Astrocyte (in vitro differentiated cells and primary cell): ENCODE measurements at regions not wholly inside any gene's neighbourhood (a gene's known extent, or its start where the extent isn't known, plus 50 kb on each side); places are given as distances from the start of the nearest gene placed in this dataset.
"Not testable (repeated sequence)": the region's sequence is repeated elsewhere in the genome, so short reads cannot be mapped to it uniquely, and the experiment has no call there.

ENCODE experiments used
- DNase-seq: peaks from one replicate; pipeline ENCODE4 v3.0.0-alpha.2; 2010; ENCODE audit warnings: low read depth
- FAIRE-seq: peaks from 2 replicates; lab custom pipeline; 2011; peaks lifted over from hg19 to GRCh38; lab: Jason Lieb, UNC
- H2AFZ ChIP-seq: 2 replicates; pipeline ENCODE4 v1.6.0; 2012; ENCODE audit warnings: low read depth, low read length, inconsistent platforms
- H3K27ac ChIP-seq: 2 replicates; pipeline ENCODE4 v1.5.1; 2011; ENCODE audit warnings: low read depth, low read length, inconsistent platforms
- H3K27me3 ChIP-seq: 2 replicates; pipeline ENCODE4 v1.6.0; 2011; ENCODE audit warnings: low read length, inconsistent platforms; ENCODE audit not compliant: insufficient read depth
- H3K36me3 ChIP-seq: 2 replicates; pipeline ENCODE4 v1.5.1; 2011; ENCODE audit warnings: low read length, inconsistent platforms; ENCODE audit not compliant: insufficient read depth
- H3K4me1 ChIP-seq: 2 replicates; pipeline ENCODE4 v1.5.1; 2011; ENCODE audit warnings: low read length, inconsistent platforms; ENCODE audit not compliant: insufficient read depth
- H3K4me2 ChIP-seq: 2 replicates; pipeline ENCODE4 v1.6.0; 2012; ENCODE audit warnings: low read length, inconsistent platforms
- H3K4me3 ChIP-seq: 2 replicates; pipeline ENCODE4 v1.5.1; 2011; ENCODE audit warnings: low read depth, mild to moderate bottlenecking, low read length, inconsistent platforms; ENCODE audit not compliant: insufficient read depth
- H3K79me2 ChIP-seq: 2 replicates; pipeline ENCODE4 v1.6.0; 2012; ENCODE audit warnings: mild to moderate bottlenecking, low read length, inconsistent platforms; ENCODE audit not compliant: insufficient read depth
- H3K9ac ChIP-seq: 2 replicates; pipeline ENCODE4 v1.6.0; 2012; ENCODE audit warnings: mild to moderate bottlenecking, low read length, inconsistent platforms
- H3K9me3 ChIP-seq: 2 replicates; pipeline ENCODE4 v1.5.1; 2012; ENCODE audit warnings: low read depth, mild to moderate bottlenecking, low read length, inconsistent platforms; ENCODE audit not compliant: insufficient read depth
- H4K20me1 ChIP-seq: 2 replicates; pipeline ENCODE4 v1.6.0; 2012; ENCODE audit warnings: low read length, inconsistent platforms; ENCODE audit not compliant: insufficient read depth
- H3K27ac Mint-ChIP-seq: one replicate; pipeline ENCODE4 v1.8.0; 2021; ENCODE audit warnings: mild to moderate bottlenecking, mixed read lengths; ENCODE audit not compliant: unreplicated experiment
- H3K27me3 Mint-ChIP-seq: one replicate; pipeline ENCODE4 v1.8.0; 2021; ENCODE audit warnings: low read depth, mixed read lengths; ENCODE audit not compliant: unreplicated experiment
- H3K36me3 Mint-ChIP-seq: one replicate; pipeline ENCODE4 v1.8.0; 2021; ENCODE audit warnings: low read depth, mixed read lengths; ENCODE audit not compliant: unreplicated experiment
- H3K4me1 Mint-ChIP-seq: one replicate; pipeline ENCODE4 v1.8.0; 2021; ENCODE audit warnings: low read depth, mixed read lengths; ENCODE audit not compliant: unreplicated experiment
- H3K4me3 Mint-ChIP-seq: one replicate; pipeline ENCODE4 v1.8.0; 2021; ENCODE audit warnings: mild to moderate bottlenecking, moderate library complexity, mixed read lengths; ENCODE audit not compliant: unreplicated experiment
- H3K9me3 Mint-ChIP-seq: one replicate; pipeline ENCODE4 v1.8.0; 2021; ENCODE audit warnings: mild to moderate bottlenecking, mixed read lengths; ENCODE audit not compliant: unreplicated experiment
- CTCF ChIP-seq: IDR thresholded peaks from 2 replicates; pipeline ENCODE4 v1.5.1; 2011; ENCODE audit warnings: low read depth, mild to moderate bottlenecking, inconsistent platforms, low read length, moderate library complexity; ENCODE audit not compliant: insufficient read depth
- EZH2 ChIP-seq: IDR thresholded peaks from 2 replicates; pipeline ENCODE4 v1.6.1; 2012; ENCODE audit warnings: mild to moderate bottlenecking, low read length, inconsistent platforms; ENCODE audit not compliant: insufficient read depth

GRCh38 chr11:112706863-112707262 lies 254.4 kb upstream of the NCAM1 start:
- Histone ChIP-seq H4K20me1 (no peaks in the 10 kb centered on the region), H3K4me2 (no peak overlapping the region), H3K9me3 (peaks cover 4% of the 10 kb centered on the region), H3K4me1 (no peaks in the 10 kb centered on the region), H3K79me2 (no peaks in the 10 kb centered on the region), H3K27ac (no peak overlapping the region), H3K36me3 (no peaks in the 10 kb centered on the region), H3K4me3 (no peak overlapping the region), H2AFZ (no peak overlapping the region), H3K27me3 (no peaks in the 10 kb centered on the region), H3K9ac (no peak overlapping the region)
- DNase-seq: no peak
- FAIRE-seq: no peak
- Mint-ChIP-seq H3K4me3 (no peak overlapping the region), H3K9me3 (peaks cover 8% of the 10 kb centered on the region), H3K27me3 (peaks cover 4% of the 10 kb centered on the region), H3K27ac (no peak overlapping the region), H3K4me1 (no peaks in the 10 kb centered on the region), H3K36me3 (no peaks in the 10 kb centered on the region)
- TF ChIP-seq CTCF (no peak), EZH2 (no peak)

GRCh38 chr11:112714340-112714739 lies 246.9 kb upstream of the NCAM1 start:
- not testable (repeated sequence) for H3K4me1 Mint-ChIP-seq, H3K4me1 ChIP-seq, H3K4me2 ChIP-seq, H3K36me3 Mint-ChIP-seq, H3K27ac ChIP-seq, H4K20me1 ChIP-seq, H3K9ac ChIP-seq, H3K9me3 ChIP-seq, H3K9me3 Mint-ChIP-seq, H3K4me3 Mint-ChIP-seq, DNase-seq, H2AFZ ChIP-seq, H3K79me2 ChIP-seq, FAIRE-seq, H3K27me3 Mint-ChIP-seq, H3K4me3 ChIP-seq, H3K36me3 ChIP-seq, H3K27ac Mint-ChIP-seq, H3K27me3 ChIP-seq

- no peaks in the 10 kb centered on the region for H3K4me1 ChIP-seq
- H4K20me1 ChIP-seq: no peaks in the 10 kb centered on the region
- Mint-ChIP-seq H3K4me3 (no peak overlapping the region), H3K27me3 (peaks cover 2% of the 10 kb centered on the region), H3K9me3 (peaks cover 2% of the 10 kb centered on the region), H3K27ac (no peak overlapping the region), H3K4me1 (no peaks in the 10 kb centered on the region), H3K36me3 (no peaks in the 10 kb centered on the region)
- H3K4me2 ChIP-seq: no peak overlapping the region
- TF ChIP-seq EZH2: no peak
- TF ChIP-seq CTCF: no peak
- H3K9ac ChIP-seq: no peak overlapping the region
- H3K9me3 ChIP-seq: no peaks in the 10 kb centered on the region
- no peak overlapping the region for H2AFZ ChIP-seq
- DNase-seq (no peak), FAIRE-seq (no peak)
- no peak overlapping the region for H3K4me3 ChIP-seq
- no peak overlapping the region for H3K27ac ChIP-seq
- H3K36me3 ChIP-seq: no peaks in the 10 kb centered on the region
- no peaks in the 10 kb centered on the region for H3K79me2 ChIP-seq
- H3K27me3 ChIP-seq: no peaks in the 10 kb centered on the region
Measured at GRCh38 chr11:112715056-112715455, 246.2 kb upstream of the NCAM1 start.
